ENCODE measurements at regions not wholly inside any gene's neighbourhood (a gene's known extent, or its start where the extent isn't known, plus 50 kb on each side); places are given as distances from the start of the nearest gene placed in this dataset.

- no peaks in the 10 kb centered on the region for H3K27me3 ChIP-seq (ENCODE audit: insufficient read depth, low read length, poor library complexity, severe bottlenecking)
- TF ChIP-seq CTCF (conservative IDR thresholded peaks at IDR 0.05; ENCODE audit: low read length) (no peak), EZH2phosphoT487 (IDR thresholded peaks at IDR 0.05; ENCODE audit: borderline replicate concordance) (no peak)
- H3K9ac ChIP-seq (ENCODE audit: low read depth, low read length, poor library complexity, severe bottlenecking) = no peak overlapping the region
- no peaks in the 10 kb centered on the region for H3K9me3 ChIP-seq (ENCODE audit: insufficient read depth, low read depth, low read length)
- no peaks in the 10 kb centered on the region for H3F3A ChIP-seq (ENCODE audit: low read depth)
- no peaks in the 10 kb centered on the region for H3K79me2 ChIP-seq (ENCODE audit: insufficient read depth, low read length)
- H3K4me2 ChIP-seq (ENCODE audit: low read depth, low read length, poor library complexity, severe bottlenecking) = no peak overlapping the region
- H2AFZ ChIP-seq (ENCODE audit: low read length) = no peak overlapping the region
- H3K36me3 ChIP-seq (ENCODE audit: insufficient read depth, low read length) = no peaks in the 10 kb centered on the region
- no peaks in the 10 kb centered on the region for H4K20me1 ChIP-seq (ENCODE audit: insufficient read depth, low read length, poor library complexity, severe bottlenecking)
- H3K4me3 ChIP-seq (ENCODE audit: low read length, poor library complexity, severe bottlenecking) = no peak overlapping the region
- no peaks in the 10 kb centered on the region for H3K9me2 ChIP-seq (replicated peaks; ENCODE audit: low read depth, low read length)
- peaks cover 7% of the 10 kb centered on the region for H3K4me1 ChIP-seq (ENCODE audit: insufficient read depth, low read length, poor library complexity, severe bottlenecking)
These were observed 139.2 kb upstream of the HS3ST2 start for GRCh38 chr16:22674832-22675191.

GRCh38 chr16:22675745-22676540 is 138.0 kb upstream of the HS3ST2 start:
- no peaks in the 10 kb centered on the region for H3K9me2 ChIP-seq (replicated peaks; ENCODE audit: low read depth, low read length)
- no peak overlapping the region for H3K4me3 ChIP-seq (ENCODE audit: low read length, poor library complexity, severe bottlenecking)
- H4K20me1 ChIP-seq (ENCODE audit: insufficient read depth, low read length, poor library complexity, severe bottlenecking) = no peaks in the 10 kb centered on the region
- no peaks in the 10 kb centered on the region for H3K27me3 ChIP-seq (ENCODE audit: insufficient read depth, low read length, poor library complexity, severe bottlenecking)
- no peaks in the 10 kb centered on the region for H3F3A ChIP-seq (ENCODE audit: low read depth)
- H3K4me1 ChIP-seq (ENCODE audit: insufficient read depth, low read length, poor library complexity, severe bottlenecking) = no peaks in the 10 kb centered on the region
- TF ChIP-seq EZH2phosphoT487 (IDR thresholded peaks at IDR 0.05; ENCODE audit: borderline replicate concordance) = no peak
- no peak for TF ChIP-seq CTCF (conservative IDR thresholded peaks at IDR 0.05; ENCODE audit: low read length)
- no peaks in the 10 kb centered on the region for H3K9me3 ChIP-seq (ENCODE audit: insufficient read depth, low read depth, low read length)
- H3K79me2 ChIP-seq (ENCODE audit: insufficient read depth, low read length) = no peaks in the 10 kb centered on the region
- no peaks in the 10 kb centered on the region for H3K36me3 ChIP-seq (ENCODE audit: insufficient read depth, low read length)
- no peak overlapping the region for H2AFZ ChIP-seq (ENCODE audit: low read length)
- H3K4me2 ChIP-seq (ENCODE audit: low read depth, low read length, poor library complexity, severe bottlenecking) = no peak overlapping the region
- no peak overlapping the region for H3K9ac ChIP-seq (ENCODE audit: low read depth, low read length, poor library complexity, severe bottlenecking)

- H3K27me3 ChIP-seq (ENCODE audit: insufficient read depth, low read length, poor library complexity, severe bottlenecking) = no peaks in the 10 kb centered on the region
- H3K9me3 ChIP-seq (ENCODE audit: insufficient read depth, low read depth, low read length) = no peaks in the 10 kb centered on the region
- H3K36me3 ChIP-seq (ENCODE audit: insufficient read depth, low read length) = no peaks in the 10 kb centered on the region
- no peaks in the 10 kb centered on the region for H3K79me2 ChIP-seq (ENCODE audit: insufficient read depth, low read length)
- no peaks in the 10 kb centered on the region for H3K9me2 ChIP-seq (replicated peaks; ENCODE audit: low read depth, low read length)
- no peaks in the 10 kb centered on the region for H4K20me1 ChIP-seq (ENCODE audit: insufficient read depth, low read length, poor library complexity, severe bottlenecking)
- no peaks in the 10 kb centered on the region for H3F3A ChIP-seq (ENCODE audit: low read depth)
- no peak overlapping the region for H3K4me3 ChIP-seq (ENCODE audit: low read length, poor library complexity, severe bottlenecking)
- no peaks in the 10 kb centered on the region for H3K4me1 ChIP-seq (ENCODE audit: insufficient read depth, low read length, poor library complexity, severe bottlenecking)
- TF ChIP-seq EZH2phosphoT487 (IDR thresholded peaks at IDR 0.05; ENCODE audit: borderline replicate concordance) (no peak), CTCF (conservative IDR thresholded peaks at IDR 0.05; ENCODE audit: low read length) (no peak)
- no peak overlapping the region for H3K9ac ChIP-seq (ENCODE audit: low read depth, low read length, poor library complexity, severe bottlenecking)
- H2AFZ ChIP-seq (ENCODE audit: low read length) = no peak overlapping the region
- no peak overlapping the region for H3K4me2 ChIP-seq (ENCODE audit: low read depth, low read length, poor library complexity, severe bottlenecking)
These were observed 136.7 kb upstream of the HS3ST2 start for GRCh38 chr16:22677024-22677830.

Data from Loucy (cell line).